ENCODE measurements at regions not wholly inside any gene's neighbourhood (a gene's known extent, or its start where the extent isn't known, plus 50 kb on each side); places are given as distances from the start of the nearest gene placed in this dataset.
"Not testable (repeated sequence)": the region's sequence is repeated elsewhere in the genome, so short reads cannot be mapped to it uniquely, and the experiment has no call there.

DNA sequence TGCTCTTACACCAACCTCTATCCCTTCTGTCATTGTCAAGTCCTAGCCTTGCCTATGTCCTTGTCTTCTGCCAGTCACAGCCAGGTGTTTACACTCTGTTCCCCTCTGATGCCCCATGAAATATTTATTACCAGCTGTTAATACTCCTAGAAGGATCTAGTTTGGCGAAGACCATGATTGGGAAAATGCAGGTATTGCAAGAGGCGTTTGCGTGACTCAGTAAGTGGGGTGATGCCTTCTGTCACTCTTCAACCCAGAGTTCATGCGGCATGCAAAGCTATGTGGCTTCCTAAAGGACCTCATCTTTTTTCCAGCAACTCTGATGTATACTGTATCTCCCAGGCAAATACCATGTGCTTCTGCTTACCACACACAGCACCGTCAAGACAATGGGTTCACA is 81.8 kb upstream of the GJB6 start:
- in situ Hi-C loops (cut with MboI; ENCODE audit: low sequenced_read_pairs): no loop called here

DNA sequence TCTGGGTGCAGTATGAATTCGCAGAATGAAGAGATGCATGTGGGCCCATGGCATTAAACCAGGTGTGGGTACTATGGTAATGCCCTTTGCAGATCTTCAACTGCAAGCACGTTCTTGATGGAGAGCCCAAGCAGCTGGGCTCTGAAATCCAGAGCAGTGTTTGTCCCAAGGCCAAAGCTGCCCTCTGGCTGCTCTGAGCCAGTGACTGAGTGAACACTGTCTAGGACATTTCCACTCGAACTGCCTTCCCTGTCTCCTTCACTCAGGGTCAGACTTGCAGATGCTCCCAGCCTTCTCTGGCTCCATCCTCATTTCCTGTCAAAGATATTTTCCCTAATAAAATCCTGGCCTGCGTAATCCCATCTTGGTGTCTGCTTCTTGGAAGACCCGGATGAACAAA is 80.2 kb upstream of the GJB6 start:
- in situ Hi-C loops (cut with MboI; ENCODE audit: low sequenced_read_pairs): no loop called here

DNA sequence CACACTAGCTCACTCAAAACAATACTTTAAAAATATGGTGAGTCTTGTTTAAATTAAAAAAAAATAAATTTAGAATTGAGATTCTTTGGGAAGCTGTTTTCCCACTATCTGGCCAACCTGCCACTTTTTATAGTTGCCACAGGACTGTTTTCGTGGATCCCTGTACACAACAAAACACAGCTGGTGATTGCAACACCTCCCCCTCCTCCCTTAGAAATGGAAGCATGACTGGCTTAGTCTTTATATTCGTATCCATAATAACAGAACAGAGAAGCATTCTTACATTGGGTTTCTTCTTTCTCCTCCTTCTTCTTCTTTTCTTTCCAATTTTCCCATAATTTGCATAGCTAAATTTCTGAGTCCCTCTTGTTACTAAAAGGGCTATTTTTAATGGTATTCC is 79.5 kb upstream of the GJB6 start:
- in situ Hi-C loops (cut with MboI; ENCODE audit: low sequenced_read_pairs): no loop called here

DNA sequence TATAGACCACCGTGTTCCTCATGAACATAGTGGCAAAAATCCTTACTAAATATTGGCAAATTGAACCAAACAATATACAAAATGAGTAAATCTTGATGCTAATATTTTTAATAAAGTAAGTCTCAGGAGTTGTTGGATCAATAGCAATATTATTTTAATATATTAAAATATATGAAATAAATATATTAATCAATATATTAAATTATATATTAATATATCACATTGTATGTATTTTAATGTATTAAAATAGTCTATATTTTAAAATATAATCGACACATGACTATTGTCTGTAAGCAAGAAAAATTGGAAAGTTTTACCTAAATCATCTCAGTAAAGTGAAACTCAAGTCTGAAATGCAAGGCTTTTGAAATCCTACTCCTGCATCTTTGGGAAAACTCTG is 78.9 kb upstream of the GJB6 start:
- in situ Hi-C loops (cut with MboI; ENCODE audit: low sequenced_read_pairs): no loop called here

DNA sequence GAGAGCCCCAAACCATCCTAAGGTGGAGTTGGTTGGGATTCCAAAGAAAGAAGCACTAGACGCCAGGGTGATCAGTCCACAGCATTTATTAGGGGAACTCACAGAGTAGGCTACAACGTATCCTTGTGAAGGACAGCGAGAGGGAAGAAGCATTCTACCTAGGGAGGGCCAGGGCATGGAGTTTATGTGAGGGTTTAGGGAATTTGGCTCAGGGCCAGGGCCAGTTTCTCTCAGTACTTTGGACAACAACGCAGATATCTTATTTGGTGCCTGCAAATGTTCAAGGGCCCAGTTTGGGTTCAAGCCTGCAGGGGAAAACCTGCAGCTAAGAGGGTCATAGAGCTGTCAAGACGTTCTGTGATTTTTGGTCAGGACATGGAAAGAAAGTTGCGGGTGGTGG is 73.9 kb upstream of the GJB6 start:
- in situ Hi-C loops (cut with MboI; ENCODE audit: low sequenced_read_pairs): no loop called here

DNA sequence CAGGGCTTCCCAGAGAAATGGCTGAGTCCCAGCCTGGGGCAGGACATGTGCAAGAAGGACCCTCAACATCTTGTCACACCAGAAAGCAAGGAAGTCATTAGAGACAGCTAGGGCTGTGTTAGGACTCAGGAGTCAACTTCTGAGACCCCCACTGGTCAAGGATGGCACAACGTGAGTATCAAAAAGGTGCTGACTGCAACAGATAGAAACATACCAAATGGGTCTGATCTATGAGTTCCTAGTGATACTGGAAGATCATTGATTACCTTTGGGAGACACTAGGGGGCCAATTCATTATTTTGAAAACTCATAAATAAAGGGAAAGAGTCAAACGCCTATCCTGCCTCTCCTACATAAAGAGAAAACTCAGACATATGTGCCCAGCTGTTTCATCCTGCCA is 73.5 kb upstream of the GJB6 start:
- in situ Hi-C loops (cut with MboI; ENCODE audit: low sequenced_read_pairs): no loop called here

DNA sequence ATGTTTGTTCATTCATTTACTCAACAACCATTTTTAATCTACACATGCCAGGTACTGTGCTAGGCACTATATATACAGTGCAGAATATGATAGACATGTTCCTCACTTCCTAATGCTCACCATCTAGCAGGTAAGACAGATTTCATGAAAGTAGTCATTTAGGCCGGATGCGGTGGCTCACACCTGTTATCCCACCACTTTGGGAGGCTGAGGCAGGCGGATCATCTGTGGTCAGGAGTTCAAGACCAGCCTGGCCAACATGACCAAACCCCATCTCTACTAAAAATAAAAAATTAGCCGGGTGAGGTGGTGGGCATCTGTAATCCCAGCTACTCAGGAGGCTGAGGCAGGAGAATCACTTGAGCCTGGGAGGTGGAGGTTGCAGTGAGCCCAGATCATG is 71.9 kb upstream of the GJB6 start:
- in situ Hi-C loops (cut with MboI; ENCODE audit: low sequenced_read_pairs): not testable (repeated sequence)

DNA sequence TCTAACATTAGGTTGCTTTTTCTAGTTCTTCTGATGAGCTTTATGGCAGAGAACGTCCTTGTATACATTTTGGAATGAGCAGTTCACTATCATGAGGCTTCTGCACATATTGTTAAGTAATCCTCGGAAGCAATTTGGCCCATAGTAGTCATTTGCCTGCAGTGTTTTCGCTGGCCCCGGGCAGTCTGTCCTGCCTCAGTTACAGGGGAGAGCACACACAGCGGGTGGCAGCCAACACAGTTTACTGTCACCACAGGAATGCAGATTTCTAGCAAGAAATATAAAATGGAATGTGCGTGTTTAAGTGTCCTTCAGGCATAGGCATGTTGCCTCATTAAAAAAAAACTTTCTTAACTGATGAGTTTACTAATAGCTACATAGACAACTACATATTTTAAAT is 71.5 kb upstream of the GJB6 start:
- in situ Hi-C loops (cut with MboI; ENCODE audit: low sequenced_read_pairs): no loop called here

DNA sequence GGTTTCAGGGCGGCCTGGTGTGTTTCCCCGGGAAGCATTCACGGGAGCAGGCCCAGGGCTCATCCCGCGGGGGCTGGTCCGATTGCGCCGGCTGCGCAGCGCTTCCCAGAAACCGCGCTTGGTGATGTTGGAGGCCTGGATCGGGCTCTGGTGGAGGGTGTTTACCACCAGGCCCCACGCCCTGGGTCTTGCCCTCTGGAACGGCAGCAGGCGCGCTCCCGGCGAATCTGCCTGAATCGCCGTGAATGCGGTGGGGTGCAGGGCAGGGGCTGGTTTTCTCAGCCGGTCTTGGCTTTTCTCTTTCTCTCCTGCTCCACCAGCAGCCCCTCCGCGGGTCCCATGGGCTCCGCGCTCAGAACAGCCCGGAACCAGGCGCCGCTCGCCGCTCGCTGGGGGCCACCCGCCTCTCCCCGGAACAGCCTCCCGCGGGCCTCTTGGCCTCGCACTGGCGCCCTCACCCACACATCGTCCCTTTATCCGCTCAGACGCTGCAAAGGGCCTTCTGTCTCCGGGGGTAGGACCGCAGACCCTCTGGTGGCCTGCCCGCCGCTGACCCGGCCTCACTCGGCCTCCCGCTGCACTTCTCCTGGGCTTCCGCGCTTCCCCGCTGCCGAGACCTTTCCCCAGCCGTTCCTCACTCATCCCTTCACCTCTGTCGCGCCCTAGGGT is 69.4 kb upstream of the GJB6 start:
- in situ Hi-C loops (cut with MboI; ENCODE audit: low sequenced_read_pairs): no loop called here

DNA sequence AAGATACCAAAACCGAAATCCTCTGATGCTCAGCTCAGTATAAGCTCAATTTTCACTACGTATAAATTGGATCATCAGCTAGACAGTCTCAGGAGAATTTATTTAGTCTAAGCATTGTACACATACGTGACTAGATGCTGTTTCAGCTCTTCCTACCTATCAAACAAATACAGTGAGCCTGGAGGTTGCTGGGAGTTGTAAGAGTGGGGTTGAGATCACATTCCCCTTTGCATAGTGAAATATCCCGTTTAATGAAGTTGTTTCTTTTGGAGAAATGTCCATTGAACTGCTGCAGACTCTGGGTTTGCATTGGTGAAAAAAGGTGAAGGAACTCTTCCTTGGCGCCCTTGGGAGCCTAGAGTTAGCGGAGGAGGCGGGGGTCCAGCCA is 68.9 kb upstream of the GJB6 start:
- in situ Hi-C loops (cut with MboI; ENCODE audit: low sequenced_read_pairs): no loop called here

DNA sequence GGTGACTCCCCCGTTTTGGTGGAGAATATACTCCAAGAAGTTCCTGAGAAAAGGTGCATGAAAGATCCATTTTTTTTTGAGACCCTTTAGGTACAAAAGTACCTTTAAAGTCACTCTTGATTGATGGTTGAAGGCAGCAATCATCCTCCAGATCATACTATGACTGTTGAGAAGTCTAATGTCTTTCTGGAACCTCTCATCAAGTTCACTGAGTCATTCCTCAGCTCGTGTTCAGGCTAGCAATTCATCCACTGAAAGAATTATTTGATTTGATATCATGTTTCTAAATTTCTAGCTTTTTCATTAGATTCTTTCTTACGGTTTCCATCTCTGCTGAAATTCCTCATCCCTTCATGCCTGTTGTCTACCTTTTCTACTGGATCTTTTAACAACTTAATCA is 65.1 kb upstream of the GJB6 start:
- in situ Hi-C loops (cut with MboI; ENCODE audit: low sequenced_read_pairs): no loop called here

DNA sequence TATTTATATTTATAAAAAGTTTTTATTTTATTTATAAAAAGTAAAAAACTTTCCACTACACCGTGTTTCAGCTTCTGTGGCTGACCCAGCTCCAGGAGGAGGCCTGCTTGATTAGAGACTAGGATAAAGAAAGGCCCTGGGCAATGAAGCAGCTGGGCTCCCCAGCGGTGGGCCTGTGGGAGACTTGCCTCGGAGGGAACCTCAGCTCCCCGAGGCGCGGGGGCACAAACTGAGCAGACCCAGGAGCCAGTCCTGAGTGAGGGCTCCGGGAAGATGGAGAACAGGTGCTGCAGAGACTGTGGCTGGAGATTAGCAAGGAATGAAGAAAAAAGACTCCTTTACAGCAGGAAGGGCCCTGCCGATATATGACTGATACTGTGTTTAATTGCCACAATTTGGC is 63.8 kb upstream of the GJB6 start:
- in situ Hi-C loops (cut with MboI; ENCODE audit: low sequenced_read_pairs): no loop called here

DNA sequence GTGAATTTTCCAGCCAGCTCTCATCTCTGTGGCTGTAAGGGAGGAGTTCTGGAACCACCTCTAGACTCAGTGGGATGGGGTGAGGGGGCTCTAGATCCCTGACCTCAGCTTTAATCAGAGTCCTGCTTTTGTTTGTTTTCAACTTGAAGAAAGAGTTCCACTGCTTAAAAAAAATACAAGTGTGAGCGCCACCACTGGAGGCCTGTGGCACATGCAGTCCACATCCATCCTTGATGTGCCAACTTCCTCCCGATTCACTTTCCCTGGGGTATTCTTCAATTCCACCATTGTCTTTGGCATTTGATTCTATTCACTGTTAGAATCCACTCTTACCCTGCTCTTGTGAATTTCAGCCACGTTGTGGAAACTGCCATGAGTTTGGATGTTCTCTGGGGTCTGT is 62.4 kb upstream of the GJB6 start:
- in situ Hi-C loops (cut with MboI; ENCODE audit: low sequenced_read_pairs): no loop called here

DNA sequence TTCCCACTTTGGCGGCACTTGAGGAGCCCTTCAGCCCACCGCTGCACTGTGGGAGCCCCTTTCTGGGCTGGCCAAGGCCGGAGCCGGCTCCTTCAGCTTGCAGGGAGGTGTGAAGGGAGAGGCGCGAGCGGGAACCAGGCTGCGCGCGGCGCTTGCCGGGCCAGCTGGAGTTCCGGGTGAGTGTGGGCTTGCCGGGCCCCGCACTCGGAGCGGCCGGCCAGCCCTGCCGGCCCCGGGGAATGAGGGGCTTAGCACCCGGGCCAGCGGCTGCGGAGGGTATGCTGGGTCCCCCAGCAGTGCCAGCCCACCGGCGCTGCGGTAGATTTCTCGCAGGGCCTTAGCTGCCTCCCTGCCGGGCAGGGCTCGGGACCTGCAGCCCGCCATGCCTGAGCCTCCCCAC is 60.2 kb upstream of the GJB6 start:
- in situ Hi-C loops (cut with MboI; ENCODE audit: low sequenced_read_pairs): not testable (repeated sequence)

DNA sequence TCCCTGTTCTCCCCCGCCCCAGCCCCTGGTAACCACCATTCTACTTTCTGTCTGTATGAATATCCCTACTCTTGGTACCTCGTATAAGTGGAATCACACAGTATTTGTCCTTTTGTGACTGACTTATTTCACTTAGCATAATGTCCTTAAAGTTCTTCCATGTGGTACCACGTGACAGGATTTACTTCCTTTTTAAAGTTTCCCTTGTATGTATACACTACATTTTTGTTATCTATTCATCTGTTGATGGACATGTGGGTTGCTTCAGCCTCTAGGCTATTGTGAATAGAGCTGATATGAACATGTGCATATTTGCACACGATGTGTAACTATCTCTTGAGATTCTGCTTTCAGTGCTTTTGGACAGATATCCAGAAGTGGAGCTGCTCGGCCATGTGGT is 59.6 kb upstream of the GJB6 start:
- in situ Hi-C loops (cut with MboI; ENCODE audit: low sequenced_read_pairs): no loop called here

DNA sequence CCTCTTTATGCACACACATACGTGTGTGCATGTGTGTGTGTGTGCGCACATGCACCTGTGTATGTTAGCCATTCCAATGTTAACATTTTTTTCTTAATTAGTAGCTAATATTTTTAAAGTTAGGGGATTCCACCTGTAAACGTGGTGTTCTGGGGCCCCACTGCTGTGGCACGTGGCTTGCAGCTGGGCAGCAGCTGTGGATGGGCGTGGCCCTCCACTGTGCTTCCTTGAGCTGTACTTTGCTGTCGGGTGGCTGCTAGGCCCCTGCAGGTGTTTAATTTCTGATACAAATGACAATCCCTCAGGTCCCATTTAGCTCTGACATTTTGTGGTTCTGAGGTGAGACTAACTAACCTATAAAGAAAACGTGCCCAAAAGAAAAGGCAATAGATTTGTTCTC is 58.9 kb upstream of the GJB6 start:
- in situ Hi-C loops (cut with MboI; ENCODE audit: low sequenced_read_pairs): no loop called here

DNA sequence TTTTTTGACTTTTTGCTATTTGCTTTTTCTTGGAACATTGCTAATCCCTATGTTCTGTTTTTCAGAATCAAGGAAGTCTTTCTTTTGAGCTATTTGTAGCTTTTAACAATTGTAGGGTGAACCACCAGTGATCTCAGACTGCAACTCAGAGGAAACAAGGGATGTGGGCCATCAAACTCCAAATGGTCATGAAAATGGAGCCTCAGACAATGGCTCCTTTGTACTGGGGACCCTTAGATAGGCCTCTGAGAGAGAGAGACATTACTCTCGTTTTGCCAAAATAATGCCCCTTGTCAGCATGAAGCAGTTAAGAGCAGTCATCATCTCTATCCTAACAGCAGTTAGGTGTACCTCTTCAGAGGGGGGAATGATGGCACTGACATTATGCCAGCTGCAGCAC is 56.4 kb upstream of the GJB6 start:
- in situ Hi-C loops (cut with MboI; ENCODE audit: low sequenced_read_pairs): no loop called here

DNA sequence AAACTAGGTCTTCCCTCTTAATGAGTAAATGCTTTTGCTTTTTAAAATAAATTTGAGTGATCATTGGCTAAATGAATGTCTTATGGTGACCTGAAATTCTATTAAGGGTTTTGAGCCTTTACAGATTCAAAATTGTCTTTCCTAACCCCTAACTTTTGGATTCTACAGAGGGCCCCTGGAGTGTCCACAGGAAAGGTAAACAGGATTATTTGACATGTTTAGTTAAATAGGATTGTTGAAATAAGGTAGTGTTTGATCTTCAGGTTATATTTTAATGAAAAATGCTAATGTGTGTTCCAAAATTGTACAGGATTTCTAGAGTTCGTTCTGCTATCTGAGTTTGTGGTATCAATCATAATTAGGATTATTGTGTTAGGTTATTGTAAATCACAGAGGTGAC is 55.9 kb upstream of the GJB6 start:
- in situ Hi-C loops (cut with MboI; ENCODE audit: low sequenced_read_pairs): no loop called here

DNA sequence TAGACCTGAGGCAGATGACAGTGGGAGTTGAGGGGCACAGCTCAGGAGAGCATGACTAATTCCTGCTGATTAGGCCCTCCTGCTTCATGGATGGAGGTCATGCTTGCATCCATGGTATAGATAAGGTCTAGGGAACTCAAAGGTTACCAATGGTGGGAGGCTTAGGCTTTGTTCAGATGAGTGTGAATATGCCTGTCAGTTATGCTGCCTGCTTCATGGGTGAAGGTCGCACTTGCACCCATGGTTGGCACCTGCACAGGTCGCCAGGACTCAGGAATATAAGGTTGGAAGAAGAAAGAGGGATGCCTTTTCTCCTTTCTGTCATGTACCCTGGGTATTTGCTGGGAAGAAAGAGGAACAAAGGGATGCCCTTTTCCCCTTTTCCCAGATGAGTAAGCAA is 53.4 kb upstream of the GJB6 start:
- in situ Hi-C loops (cut with MboI; ENCODE audit: low sequenced_read_pairs): no loop called here
